Transverse colon (tissue), 3 donors: ENCODE measurements at regions not wholly inside any gene's neighbourhood (a gene's known extent, or its start where the extent isn't known, plus 50 kb on each side); places are given as distances from the start of the nearest gene placed in this dataset.

Experiments
- CTCF ChIP-seq, 5 experiments: fragments of 200-600 bp in 3 of 5; fragments of 450-650 bp in 2 of 5; sonication (generic) in 3 of 5; IDR thresholded peaks; 1 replicate in 2 of 5; 2 replicates in 3 of 5; pipeline ENCODE4 v1.5.1; 2016 to 2017; ENCODE audit warnings: antibody characterized with exemption in 5 of 5, inconsistent platforms in 3 of 5, mild to moderate bottlenecking in 2 of 5, moderate library complexity in 1 of 5
- POLR2A ChIP-seq: fragments of 450-650 bp; IDR thresholded peaks from one replicate; pipeline ENCODE4 v1.6.1; 2016; ENCODE audit warnings: antibody characterized with exemption, mild to moderate bottlenecking, moderate library complexity

- no peak for TF ChIP-seq CTCF (IDR thresholded peaks at IDR 0.05)
- no peak for TF ChIP-seq POLR2A
Measured at GRCh38 chr6:92352130-92352529, 1067.2 kb downstream of the EPHA7 start.
